Brain microvascular endothelial cell (primary cell): ENCODE measurements at regions not wholly inside any gene's neighbourhood (a gene's known extent, or its start where the extent isn't known, plus 50 kb on each side); places are given as distances from the start of the nearest gene placed in this dataset.

Experiments
- DNase-seq: peaks from one replicate; pipeline ENCODE4 v3.0.0-alpha.2; 2020
- H3K27ac ChIP-seq: fragments of 250-450 bp; sonication (Bioruptor Pico); 2 replicates; pipeline ENCODE4 v1.5.1; 2020; ENCODE audit warnings: mild to moderate bottlenecking, moderate library complexity
- H3K27me3 ChIP-seq: fragments of 250-450 bp; sonication (Bioruptor Pico); replicated peaks from 2 replicates; pipeline ENCODE4 v1.5.1; 2020; ENCODE audit warnings: mild to moderate bottlenecking
- H3K36me3 ChIP-seq: fragments of 250-450 bp; sonication (Bioruptor Pico); replicated peaks from 2 replicates; pipeline ENCODE4 v1.5.1; 2020; ENCODE audit warnings: mild to moderate bottlenecking
- H3K4me3 ChIP-seq: 2 replicates; pipeline ENCODE4 v1.5.1; 2011; ENCODE audit warnings: low read depth, mild to moderate bottlenecking, control low read depth, low read length, moderate library complexity
- CTCF ChIP-seq: IDR thresholded peaks from 2 replicates; pipeline ENCODE4 v1.5.1; 2011; ENCODE audit warnings: low read depth, mild to moderate bottlenecking, moderate library complexity, low read length, control low read depth, inconsistent platforms; ENCODE audit errors: missing control alignments
- in situ Hi-C: cut with HindIII; loops from 2 replicates; pipeline ENCODE4 v1.10.0; 2017; ENCODE audit warnings: low sequenced_read_pairs, low pct_ligation_motif_present

GRCh38 chr13:89806594-89806993 lies 1540.9 kb upstream of the MIR17HG start:
- no peak for TF ChIP-seq CTCF
- Histone ChIP-seq H3K4me3 (no peak overlapping the region), H3K27me3 (no peaks in the 10 kb centered on the region), H3K36me3 (no peaks in the 10 kb centered on the region), H3K27ac (no peak overlapping the region)
- in situ Hi-C loops = no loop called here
- DNase-seq = no peak

- H3K36me3 ChIP-seq = no peaks in the 10 kb centered on the region
- DNase-seq = no peak
- TF ChIP-seq CTCF = no peak
- H3K27ac ChIP-seq = no peak overlapping the region
- no peaks in the 10 kb centered on the region for H3K27me3 ChIP-seq
- H3K4me3 ChIP-seq = no peak overlapping the region
- in situ Hi-C loops = no loop called here
Observed at GRCh38 chr13:89812856-89813255, 1534.6 kb upstream of the MIR17HG start.

- H3K4me3 ChIP-seq = no peak overlapping the region
- no peak overlapping the region for H3K27ac ChIP-seq
- in situ Hi-C loops = no loop called here
- no peaks in the 10 kb centered on the region for H3K36me3 ChIP-seq
- DNase-seq = no peak
- H3K27me3 ChIP-seq = no peaks in the 10 kb centered on the region
- TF ChIP-seq CTCF = no peak
Observed at GRCh38 chr13:89816404-89816803, 1531.1 kb upstream of the MIR17HG start.

- Histone ChIP-seq H3K27me3 (no peaks in the 10 kb centered on the region), H3K27ac (no peak overlapping the region), H3K36me3 (no peaks in the 10 kb centered on the region), H3K4me3 (no peak overlapping the region)
- DNase-seq = no peak
- in situ Hi-C loops = no loop called here
- TF ChIP-seq CTCF = no peak
Observed at GRCh38 chr13:89822467-89822866, 1525.0 kb upstream of the MIR17HG start.

- H3K27ac ChIP-seq = no peak overlapping the region
- no peak for DNase-seq
- no peak overlapping the region for H3K4me3 ChIP-seq
- in situ Hi-C loops = no loop called here
- H3K27me3 ChIP-seq = no peaks in the 10 kb centered on the region
- TF ChIP-seq CTCF = no peak
- H3K36me3 ChIP-seq = no peaks in the 10 kb centered on the region
Observed at GRCh38 chr13:89827552-89827951, 1519.9 kb upstream of the MIR17HG start.

- in situ Hi-C loops = no loop called here
- H3K27ac ChIP-seq = no peak overlapping the region
- no peaks in the 10 kb centered on the region for H3K36me3 ChIP-seq
- no peak overlapping the region for H3K4me3 ChIP-seq
- no peak for DNase-seq
- H3K27me3 ChIP-seq = no peaks in the 10 kb centered on the region
- no peak for TF ChIP-seq CTCF
Observed at GRCh38 chr13:89828506-89828905, 1519.0 kb upstream of the MIR17HG start.
